ENCODE measurements at regions not wholly inside any gene's neighbourhood (a gene's known extent, or its start where the extent isn't known, plus 50 kb on each side); places are given as distances from the start of the nearest gene placed in this dataset.

GRCh38 chr11:44398266-44399030, 88.5 kb upstream of the ALX4 start:
- H3K4me3 ChIP-seq, result no peak overlapping the region
- intact Hi-C loops (cut with DNase I, micrococcal nuclease), result no loop called here

GRCh38 chr11:44399968-44400367, 90.0 kb upstream of the ALX4 start:
- no peak for ATAC-seq
- intact Hi-C loops (cut with DNase I, micrococcal nuclease), result no loop called here
- no peak for DNase-seq
- H3K36me3 ChIP-seq (ENCODE audit: low read depth), result no peaks in the 10 kb centered on the region
- H3K4me3 ChIP-seq, result no peak overlapping the region
- no peaks in the 10 kb centered on the region for H3K4me1 ChIP-seq (ENCODE audit: low read depth)
- no peak for TF ChIP-seq CTCF (IDR thresholded peaks at IDR 0.05)
- H3K9me3 ChIP-seq, result no peaks in the 10 kb centered on the region

More at GRCh38 chr11:44398266-44399030, 88.5 kb upstream of the ALX4 start:
- ATAC-seq, result no peak
- Histone ChIP-seq H3K9me3 (no peaks in the 10 kb centered on the region), H3K36me3 (ENCODE audit: low read depth) (no peaks in the 10 kb centered on the region), H3K4me1 (ENCODE audit: low read depth) (no peaks in the 10 kb centered on the region)
- DNase-seq, result no peak
- no peak for TF ChIP-seq CTCF (IDR thresholded peaks at IDR 0.05)

- no peak for ATAC-seq
- Histone ChIP-seq H3K9me3 (no peaks in the 10 kb centered on the region), H3K36me3 (ENCODE audit: low read depth) (no peaks in the 10 kb centered on the region), H3K4me1 (ENCODE audit: low read depth) (no peaks in the 10 kb centered on the region), H3K4me3 (no peak overlapping the region)
- DNase-seq, result no peak
- intact Hi-C loops (cut with DNase I, micrococcal nuclease), result no loop called here
- no peak for TF ChIP-seq CTCF (IDR thresholded peaks at IDR 0.05)
Observed at GRCh38 chr11:44400431-44400830, 90.5 kb upstream of the ALX4 start.

- Histone ChIP-seq H3K9me3 (no peaks in the 10 kb centered on the region), H3K4me1 (ENCODE audit: low read depth) (no peaks in the 10 kb centered on the region), H3K4me3 (no peak overlapping the region), H3K36me3 (ENCODE audit: low read depth) (no peaks in the 10 kb centered on the region)
- ATAC-seq (no peak), DNase-seq (no peak)
- no peak for TF ChIP-seq CTCF (IDR thresholded peaks at IDR 0.05)
- intact Hi-C loops (cut with DNase I, micrococcal nuclease), result no loop called here
Observed at GRCh38 chr11:44402466-44403075, 92.6 kb upstream of the ALX4 start.

GRCh38 chr11:44403176-44403575, 93.2 kb upstream of the ALX4 start:
- Histone ChIP-seq H3K9me3 (no peaks in the 10 kb centered on the region), H3K4me3 (no peak overlapping the region), H3K4me1 (ENCODE audit: low read depth) (no peaks in the 10 kb centered on the region), H3K36me3 (ENCODE audit: low read depth) (no peaks in the 10 kb centered on the region)
- intact Hi-C loops (cut with DNase I, micrococcal nuclease), result no loop called here
- ATAC-seq (no peak), DNase-seq (no peak)
- TF ChIP-seq CTCF (IDR thresholded peaks at IDR 0.05), result no peak

Measured in mucosa of descending colon (tissue), 3 donors.